Stimulated activated CD4-positive, alpha-beta T cell treated with anti-CD3 and anti-CD28 coated beads, Interleukin-12 subunit alpha, Interleukin-12 subunit beta, amount 100 ng/mL, for 24 hours (primary cell): ENCODE measurements at regions not wholly inside any gene's neighbourhood (a gene's known extent, or its start where the extent isn't known, plus 50 kb on each side); places are given as distances from the start of the nearest gene placed in this dataset.

Experiments used
- DNase-seq, 2 experiments: peaks; one replicate each; pipeline ENCODE4 v3.0.0-alpha.2; 2020; ENCODE audit warnings: low read depth in 2 of 2

GRCh38 chr22:42180349-42180842 is 49.8 kb upstream of the CYP2D6 start:
- DNase-seq, result no peak
